VCaP (cell line): ENCODE measurements at regions not wholly inside any gene's neighbourhood (a gene's known extent, or its start where the extent isn't known, plus 50 kb on each side); places are given as distances from the start of the nearest gene placed in this dataset.

Experiments used
- H3K27ac ChIP-seq: fragments of 450-650 bp; 2 replicates; pipeline ENCODE4 v1.5.1; 2017
- TF ChIP-seq, protein P1 (sequence below): fragments of 450-650 bp; conservative IDR thresholded peaks from 2 replicates; pipeline ENCODE4 v1.5.1; 2017; ENCODE audit warnings: mild to moderate bottlenecking, moderate library complexity

DNA sequence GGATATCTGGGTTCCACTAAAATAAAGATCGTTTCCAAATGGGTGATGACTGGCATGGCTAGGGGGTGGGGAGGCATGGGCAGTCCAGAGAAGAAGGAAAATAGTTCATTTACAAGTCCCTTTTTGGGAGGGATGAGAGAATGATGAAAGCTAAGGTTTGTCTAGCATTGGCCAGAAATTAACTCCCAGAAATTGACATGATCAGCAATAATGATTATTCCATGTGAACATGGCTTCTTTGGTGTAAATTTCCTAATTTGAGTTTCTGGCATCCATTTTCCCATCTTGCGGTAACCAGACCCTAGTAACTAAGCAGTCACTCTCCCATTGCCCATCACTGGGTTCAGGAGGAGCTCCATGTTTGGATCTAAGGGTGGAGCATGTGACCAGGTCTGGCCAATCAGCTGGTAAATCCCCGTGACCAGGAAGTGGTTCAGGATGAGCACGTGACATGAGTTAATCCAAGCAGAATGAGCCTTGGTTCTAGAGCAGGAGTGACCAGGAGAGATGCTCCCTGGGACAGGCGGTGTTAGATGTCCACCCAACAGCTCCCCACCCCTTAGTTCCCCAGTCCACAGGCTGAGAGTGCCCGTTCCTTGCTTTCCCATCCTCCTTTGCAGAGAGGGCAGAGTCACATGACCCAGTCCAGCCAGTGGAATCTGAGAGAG is 512.7 kb downstream of the PREX1 start:
- no peak overlapping the region for H3K27ac ChIP-seq
- TF ChIP-seq, protein P1, sequence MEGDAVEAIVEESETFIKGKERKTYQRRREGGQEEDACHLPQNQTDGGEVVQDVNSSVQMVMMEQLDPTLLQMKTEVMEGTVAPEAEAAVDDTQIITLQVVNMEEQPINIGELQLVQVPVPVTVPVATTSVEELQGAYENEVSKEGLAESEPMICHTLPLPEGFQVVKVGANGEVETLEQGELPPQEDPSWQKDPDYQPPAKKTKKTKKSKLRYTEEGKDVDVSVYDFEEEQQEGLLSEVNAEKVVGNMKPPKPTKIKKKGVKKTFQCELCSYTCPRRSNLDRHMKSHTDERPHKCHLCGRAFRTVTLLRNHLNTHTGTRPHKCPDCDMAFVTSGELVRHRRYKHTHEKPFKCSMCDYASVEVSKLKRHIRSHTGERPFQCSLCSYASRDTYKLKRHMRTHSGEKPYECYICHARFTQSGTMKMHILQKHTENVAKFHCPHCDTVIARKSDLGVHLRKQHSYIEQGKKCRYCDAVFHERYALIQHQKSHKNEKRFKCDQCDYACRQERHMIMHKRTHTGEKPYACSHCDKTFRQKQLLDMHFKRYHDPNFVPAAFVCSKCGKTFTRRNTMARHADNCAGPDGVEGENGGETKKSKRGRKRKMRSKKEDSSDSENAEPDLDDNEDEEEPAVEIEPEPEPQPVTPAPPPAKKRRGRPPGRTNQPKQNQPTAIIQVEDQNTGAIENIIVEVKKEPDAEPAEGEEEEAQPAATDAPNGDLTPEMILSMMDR: no peak

DNA sequence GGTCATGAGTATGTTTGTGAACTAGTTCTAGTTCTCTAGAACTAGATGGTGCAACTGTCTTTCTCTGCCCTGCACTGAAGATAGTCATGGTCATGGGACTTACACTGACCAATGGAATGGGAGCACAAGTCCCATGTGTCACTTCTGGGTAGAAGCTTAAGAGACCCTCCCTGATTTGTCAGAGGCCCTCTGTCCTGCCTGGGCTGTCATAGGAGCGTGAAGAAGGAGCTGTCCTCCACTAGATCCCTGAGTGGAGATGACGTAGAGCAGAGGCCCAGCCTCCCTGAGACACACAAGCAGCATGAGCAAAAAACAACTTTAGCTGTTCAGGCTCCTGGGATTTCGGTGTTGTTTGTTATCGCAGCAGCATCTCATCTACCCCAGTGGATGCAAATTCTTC is 514.5 kb downstream of the PREX1 start:
- TF ChIP-seq, protein P1: no peak

DNA sequence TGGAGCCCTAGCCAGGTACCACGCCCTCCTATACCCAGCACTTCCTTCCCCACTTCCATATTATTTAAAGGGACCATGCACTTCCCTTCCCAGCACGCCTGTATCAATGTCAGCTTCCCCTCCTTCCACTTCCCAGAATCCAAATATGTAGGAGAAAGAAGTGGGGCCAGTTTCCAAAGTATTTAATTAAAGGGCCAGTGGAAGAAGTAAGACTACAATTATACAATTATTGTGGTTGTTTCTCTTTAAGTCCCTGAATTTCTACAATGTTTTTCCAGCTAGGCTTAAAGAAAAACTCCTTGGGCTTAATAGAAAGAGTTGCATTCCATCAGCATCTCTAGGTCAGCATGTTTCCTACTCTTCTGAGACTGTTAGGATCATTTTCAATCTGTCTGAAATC is 515.8 kb downstream of the PREX1 start:
- no peak overlapping the region for H3K27ac ChIP-seq
- TF ChIP-seq, protein P1: no peak

More for the DNA sequence above, 514.5 kb downstream of the PREX1 start:
- H3K27ac ChIP-seq: no peak overlapping the region

DNA sequence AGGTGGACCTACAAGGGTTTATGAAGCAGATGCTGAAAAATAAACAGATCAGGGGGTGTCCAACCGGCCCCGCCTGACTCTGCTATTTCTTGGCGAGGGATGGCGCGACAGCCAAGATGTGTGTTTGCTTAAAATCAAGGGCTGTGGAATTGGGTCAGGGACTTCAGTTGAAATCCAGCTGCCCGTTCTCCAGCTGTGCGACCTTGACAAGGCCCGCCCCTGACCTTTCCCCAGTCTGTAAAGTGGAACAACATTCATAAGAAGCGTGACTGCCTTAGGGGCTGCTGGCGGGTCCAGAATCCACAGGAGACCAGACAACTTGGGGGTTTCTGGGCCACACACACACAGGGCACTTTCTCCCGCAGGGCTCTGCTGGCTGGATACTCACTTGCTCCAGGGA is 517.5 kb downstream of the PREX1 start:
- no peak overlapping the region for H3K27ac ChIP-seq
- TF ChIP-seq, protein P1: no peak

DNA sequence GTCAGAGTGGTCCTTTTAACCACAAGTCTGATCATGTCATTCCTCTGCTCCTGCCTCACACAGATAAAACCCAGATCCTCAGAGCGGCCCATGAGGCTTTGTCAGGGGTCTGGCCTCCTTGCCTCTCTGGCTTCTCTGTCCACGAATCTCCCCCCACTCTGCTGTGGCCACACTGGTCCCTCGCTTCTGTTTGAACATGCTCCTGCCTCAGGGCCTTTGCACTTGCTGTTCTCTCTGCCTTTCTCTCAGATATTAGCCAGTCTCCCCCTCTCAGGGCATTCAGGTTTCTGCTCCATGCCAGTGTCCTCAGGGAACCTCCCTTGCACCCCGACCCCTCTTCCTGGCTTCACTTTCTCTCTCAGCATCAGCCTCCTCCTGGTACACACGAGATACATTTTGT is 518.5 kb downstream of the PREX1 start:
- H3K27ac ChIP-seq: no peak overlapping the region
- TF ChIP-seq, protein P1: no peak

DNA sequence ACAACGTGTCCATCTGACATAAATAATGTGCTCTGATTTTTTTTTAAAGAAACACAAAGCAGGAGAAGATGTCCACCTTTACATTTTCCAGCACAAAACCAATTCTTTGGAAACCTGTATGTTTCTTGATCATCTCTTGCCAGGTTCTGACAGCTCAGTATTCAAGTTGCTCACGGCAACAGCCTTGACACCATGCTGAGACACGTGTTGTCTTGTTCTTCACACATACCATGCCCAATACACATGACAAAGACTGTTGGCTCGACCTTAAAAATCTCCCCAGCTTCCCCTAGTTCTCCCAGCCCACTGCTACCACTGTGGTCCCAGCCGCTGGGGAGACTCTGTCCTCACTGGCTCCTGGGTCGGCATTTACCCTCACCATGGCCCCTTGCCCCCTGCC is 518.9 kb downstream of the PREX1 start:
- no peak overlapping the region for H3K27ac ChIP-seq
- TF ChIP-seq, protein P1: no peak

DNA sequence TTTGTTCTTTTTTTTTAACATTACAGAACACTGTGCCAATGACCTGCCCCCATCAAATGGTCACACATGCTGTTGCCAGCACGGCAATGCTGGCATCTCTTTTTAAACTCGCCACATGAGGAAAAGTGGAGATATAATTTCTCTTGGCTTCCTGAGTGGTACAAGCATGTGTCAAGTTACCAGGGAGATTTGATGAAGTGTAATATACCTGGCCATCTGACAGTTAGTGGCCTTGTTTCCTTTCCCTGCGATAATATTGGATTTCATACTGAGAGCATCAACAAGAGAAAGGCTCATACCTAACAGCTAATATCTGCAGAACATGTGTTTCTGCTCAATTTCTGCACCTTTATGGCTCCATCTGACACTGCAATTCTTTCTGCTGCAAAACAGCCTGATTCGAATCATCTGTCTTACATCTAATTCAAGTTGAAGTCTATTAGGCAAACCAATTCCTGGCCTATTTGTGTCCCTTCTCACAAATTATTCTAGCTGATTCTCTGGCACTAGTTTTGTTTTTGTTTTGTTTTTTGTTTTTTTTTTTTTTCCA is 519.5 kb downstream of the PREX1 start:
- TF ChIP-seq, protein P1: no peak
- H3K27ac ChIP-seq: no peak overlapping the region
